HFFc6 (cell line): ENCODE measurements at regions not wholly inside any gene's neighbourhood (a gene's known extent, or its start where the extent isn't known, plus 50 kb on each side); places are given as distances from the start of the nearest gene placed in this dataset.
"Not testable (repeated sequence)": the region's sequence is repeated elsewhere in the genome, so short reads cannot be mapped to it uniquely, and the experiment has no call there.

Experiments
- DNase-seq: peaks from one replicate; pipeline ENCODE4 v3.0.0-alpha.2; 2018
- H3K27ac Mint-ChIP-seq: 2 replicates; pipeline ENCODE4 v1.8.0; 2020; ENCODE audit warnings: mild to moderate bottlenecking, mixed read lengths
- H3K27me3 Mint-ChIP-seq: 2 replicates; pipeline ENCODE4 v1.8.0; 2021; ENCODE audit warnings: mild to moderate bottlenecking, moderate library complexity, mixed read lengths; ENCODE audit not compliant: insufficient read depth
- H3K36me3 Mint-ChIP-seq: 2 replicates; pipeline ENCODE4 v1.8.0; 2021; ENCODE audit warnings: low read depth, mixed read lengths
- H3K4me1 Mint-ChIP-seq: 2 replicates; pipeline ENCODE4 v1.8.0; 2020; ENCODE audit warnings: low read depth, mixed read lengths
- H3K4me3 Mint-ChIP-seq: 2 replicates; pipeline ENCODE4 v1.8.0; 2020; ENCODE audit warnings: mild to moderate bottlenecking, moderate library complexity, mixed read lengths
- H3K9me3 Mint-ChIP-seq: 2 replicates; pipeline ENCODE4 v1.8.0; 2020; ENCODE audit warnings: mild to moderate bottlenecking, mixed read lengths
- TF ChIP-seq, protein P1 (sequence below): fragments of 200-600 bp; sonication (generic); IDR thresholded peaks from 2 replicates; pipeline ENCODE4 v1.5.0; 2021; ENCODE audit warnings: antibody characterized with exemption, mild to moderate bottlenecking

DNA sequence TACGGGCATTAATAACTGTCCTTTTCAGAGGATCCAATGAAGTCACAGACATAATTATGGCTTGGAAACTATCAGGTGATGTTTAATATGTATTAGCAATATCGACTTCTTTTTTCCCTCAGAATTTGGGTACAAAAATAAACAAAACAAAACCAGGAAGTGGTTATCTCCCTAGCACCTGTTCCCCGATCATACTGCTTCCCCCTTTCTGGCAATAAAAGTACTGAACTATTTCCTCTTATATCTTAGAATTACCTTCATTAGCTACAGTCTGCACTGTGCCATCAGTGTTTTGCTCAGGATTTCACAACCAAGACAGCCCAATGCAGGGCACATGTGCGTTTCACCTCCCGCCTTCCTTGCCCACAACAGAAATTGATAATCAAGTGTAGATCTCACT, 216.9 kb upstream of the BTBD3 start:
- H3K4me1 Mint-ChIP-seq = no peaks in the 10 kb centered on the region

GRCh38 chr20:11702721-11703518, 214.8 kb upstream of the BTBD3 start:
- TF ChIP-seq, protein P1, sequence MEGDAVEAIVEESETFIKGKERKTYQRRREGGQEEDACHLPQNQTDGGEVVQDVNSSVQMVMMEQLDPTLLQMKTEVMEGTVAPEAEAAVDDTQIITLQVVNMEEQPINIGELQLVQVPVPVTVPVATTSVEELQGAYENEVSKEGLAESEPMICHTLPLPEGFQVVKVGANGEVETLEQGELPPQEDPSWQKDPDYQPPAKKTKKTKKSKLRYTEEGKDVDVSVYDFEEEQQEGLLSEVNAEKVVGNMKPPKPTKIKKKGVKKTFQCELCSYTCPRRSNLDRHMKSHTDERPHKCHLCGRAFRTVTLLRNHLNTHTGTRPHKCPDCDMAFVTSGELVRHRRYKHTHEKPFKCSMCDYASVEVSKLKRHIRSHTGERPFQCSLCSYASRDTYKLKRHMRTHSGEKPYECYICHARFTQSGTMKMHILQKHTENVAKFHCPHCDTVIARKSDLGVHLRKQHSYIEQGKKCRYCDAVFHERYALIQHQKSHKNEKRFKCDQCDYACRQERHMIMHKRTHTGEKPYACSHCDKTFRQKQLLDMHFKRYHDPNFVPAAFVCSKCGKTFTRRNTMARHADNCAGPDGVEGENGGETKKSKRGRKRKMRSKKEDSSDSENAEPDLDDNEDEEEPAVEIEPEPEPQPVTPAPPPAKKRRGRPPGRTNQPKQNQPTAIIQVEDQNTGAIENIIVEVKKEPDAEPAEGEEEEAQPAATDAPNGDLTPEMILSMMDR = no peak
- no peak overlapping the region for H3K27ac Mint-ChIP-seq
- no peaks in the 10 kb centered on the region for H3K4me1 Mint-ChIP-seq
- H3K27me3 Mint-ChIP-seq = peaks cover 4% of the 10 kb centered on the region
- H3K9me3 Mint-ChIP-seq = no peaks in the 10 kb centered on the region
- DNase-seq = no peak
- no peak overlapping the region for H3K4me3 Mint-ChIP-seq
- no peaks in the 10 kb centered on the region for H3K36me3 Mint-ChIP-seq

More for the DNA sequence above, 216.9 kb upstream of the BTBD3 start:
- Mint-ChIP-seq H3K27ac (no peak overlapping the region), H3K36me3 (no peaks in the 10 kb centered on the region), H3K4me3 (no peak overlapping the region), H3K27me3 (peaks cover 4% of the 10 kb centered on the region), H3K9me3 (no peaks in the 10 kb centered on the region)
- DNase-seq = no peak
- TF ChIP-seq, protein P1 = no peak

DNA sequence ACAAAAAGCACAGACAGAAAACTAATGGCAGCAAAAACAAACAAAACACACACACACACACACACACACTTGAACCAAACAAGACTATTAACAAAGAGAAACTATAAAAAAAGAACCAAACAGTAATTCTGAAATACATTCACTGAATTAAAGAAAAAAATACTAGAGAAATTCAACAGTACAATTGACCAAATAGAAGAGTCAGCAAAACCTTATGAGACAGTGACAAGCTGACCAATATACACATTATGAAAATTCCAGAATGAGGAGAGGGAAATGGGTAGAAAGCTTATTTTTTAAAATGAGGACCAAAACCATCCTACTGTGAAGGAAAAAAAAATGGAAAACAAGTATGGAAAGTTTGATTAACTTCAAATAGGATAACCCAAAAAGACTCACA, 212.2 kb upstream of the BTBD3 start:
- no peak for DNase-seq
- Mint-ChIP-seq H3K27me3 (peaks cover 4% of the 10 kb centered on the region), H3K27ac (no peak overlapping the region), H3K4me1 (no peaks in the 10 kb centered on the region), H3K4me3 (no peak overlapping the region), H3K9me3 (no peaks in the 10 kb centered on the region), H3K36me3 (no peaks in the 10 kb centered on the region)
- TF ChIP-seq, protein P1 = no peak

DNA sequence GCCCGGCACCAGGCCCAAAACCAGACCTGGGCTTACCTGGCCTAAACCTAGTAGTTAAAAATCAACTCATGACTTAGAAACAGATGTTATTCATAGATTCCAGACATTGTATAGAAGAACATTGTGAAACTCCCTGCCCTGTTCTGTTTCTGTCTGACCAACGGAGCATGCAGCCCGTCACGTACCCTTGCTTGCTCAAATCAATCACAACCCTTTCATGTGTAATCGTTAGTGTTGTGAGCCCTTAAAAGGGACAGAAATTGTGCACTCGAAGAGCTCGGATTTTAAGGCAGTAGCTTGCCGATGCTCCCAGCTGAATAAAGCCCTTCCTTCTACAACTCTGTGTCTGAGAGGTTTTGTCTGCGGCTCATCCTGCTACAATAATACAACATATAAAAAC, 209.5 kb upstream of the BTBD3 start:
- H3K9me3 Mint-ChIP-seq, H3K4me1 Mint-ChIP-seq, H3K27me3 Mint-ChIP-seq: not testable (repeated sequence)

DNA sequence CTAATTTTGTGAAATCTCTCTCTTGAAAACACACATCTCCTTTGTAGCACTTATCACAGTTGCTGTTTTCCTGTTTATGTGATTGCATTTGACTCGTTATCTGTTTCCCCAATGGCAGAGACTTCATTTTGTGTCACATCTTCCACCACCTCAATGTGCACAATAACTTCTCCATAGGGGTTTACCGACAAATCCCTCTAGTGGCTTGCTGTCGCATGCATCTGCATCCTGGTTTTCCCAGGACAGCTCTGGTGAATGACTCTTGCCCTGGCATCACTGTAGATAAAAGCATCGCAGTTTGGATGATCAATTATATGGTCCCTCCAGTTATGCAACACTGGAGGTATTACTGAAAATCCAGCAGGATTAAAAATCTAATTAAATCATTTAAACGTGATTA, 206.5 kb upstream of the BTBD3 start:
- TF ChIP-seq, protein P1 = no peak
- no peak for DNase-seq
- no peak overlapping the region for H3K4me3 Mint-ChIP-seq
- peaks cover 14% of the 10 kb centered on the region for H3K4me1 Mint-ChIP-seq
- no peaks in the 10 kb centered on the region for H3K36me3 Mint-ChIP-seq
- no peaks in the 10 kb centered on the region for H3K9me3 Mint-ChIP-seq
- no peak overlapping the region for H3K27ac Mint-ChIP-seq
- H3K27me3 Mint-ChIP-seq = no peaks in the 10 kb centered on the region; the same call in 1 of the 2 replicates

More for the DNA sequence above, 209.5 kb upstream of the BTBD3 start:
- not testable (repeated sequence) for H3K4me3 Mint-ChIP-seq, H3K36me3 Mint-ChIP-seq, H3K27ac Mint-ChIP-seq, DNase-seq

DNA sequence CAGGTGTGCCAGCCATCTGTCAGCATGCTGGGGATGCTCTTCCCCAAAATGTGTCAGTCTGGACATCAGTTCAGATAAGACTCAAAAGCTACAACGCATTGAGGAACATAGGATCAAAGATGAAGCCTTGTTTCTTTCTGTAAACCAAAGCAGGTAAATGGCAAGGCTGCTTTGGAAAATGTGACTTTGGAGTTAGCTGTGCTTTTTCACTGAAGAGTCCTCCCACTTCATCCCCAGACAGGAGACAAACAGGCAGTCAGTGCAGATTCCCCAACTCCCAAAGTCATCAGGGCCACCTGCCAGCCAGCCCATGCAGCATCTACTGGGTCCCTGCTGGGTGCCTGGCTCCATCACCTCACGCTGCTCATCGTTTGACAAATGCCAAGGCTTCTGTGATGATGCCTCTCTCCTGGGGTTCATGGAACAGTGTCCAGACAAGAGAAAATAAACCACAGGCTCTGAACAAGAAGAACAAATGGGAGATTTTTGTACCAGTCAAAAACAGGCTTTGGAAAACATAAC, 205.0 kb upstream of the BTBD3 start:
- Mint-ChIP-seq H3K27me3 (no peaks in the 10 kb centered on the region; the same call in 1 of the 2 replicates), H3K27ac (no peak overlapping the region), H3K36me3 (no peaks in the 10 kb centered on the region), H3K4me3 (no peak overlapping the region), H3K9me3 (no peaks in the 10 kb centered on the region), H3K4me1 (peaks cover 25% of the 10 kb centered on the region)
- DNase-seq = no peak
- TF ChIP-seq, protein P1 = no peak
